Calu3 (cell line): ENCODE measurements at regions not wholly inside any gene's neighbourhood (a gene's known extent, or its start where the extent isn't known, plus 50 kb on each side); places are given as distances from the start of the nearest gene placed in this dataset.

Experiments used
- BruUV-seq: library from RNA; stranded (reverse); fragments of 400-500 nt; replicated peaks from 2 replicates; lab custom pipeline; 2021; lab: Mats Ljungman, UMichigan
- CTCF ChIA-PET: fragments of 300-600 bp; sonication (Branson Sonifier 250); formaldehyde crosslinking; loops from one replicate; lab custom pipeline; 2022; ENCODE audit warnings: antibody characterized with exemption; lab: Charles Lee
- DNase-seq: peaks from one replicate; pipeline ENCODE4 v3.0.0; 2022
- H3K27ac Mint-ChIP-seq: one replicate; pipeline ENCODE4 v1.8.0; 2022; ENCODE audit warnings: mixed read lengths; ENCODE audit not compliant: unreplicated experiment
- H3K27me3 Mint-ChIP-seq: one replicate; pipeline ENCODE4 v1.8.0; 2022; ENCODE audit warnings: mixed read lengths; ENCODE audit not compliant: unreplicated experiment
- H3K36me3 Mint-ChIP-seq: one replicate; pipeline ENCODE4 v1.8.0; 2022; ENCODE audit warnings: mild to moderate bottlenecking, moderate library complexity, mixed read lengths; ENCODE audit not compliant: insufficient read depth, unreplicated experiment
- H3K4me1 Mint-ChIP-seq: one replicate; pipeline ENCODE4 v1.8.0; 2022; ENCODE audit warnings: mild to moderate bottlenecking, low read depth, mixed read lengths; ENCODE audit not compliant: unreplicated experiment
- H3K4me3 Mint-ChIP-seq: one replicate; pipeline ENCODE4 v1.8.0; 2022; ENCODE audit warnings: mild to moderate bottlenecking, low read depth, moderate library complexity, mixed read lengths; ENCODE audit not compliant: unreplicated experiment
- H3K9me3 Mint-ChIP-seq: one replicate; pipeline ENCODE4 v1.8.0; 2022; ENCODE audit warnings: low read depth, mixed read lengths; ENCODE audit not compliant: unreplicated experiment
- CTCF ChIP-seq: fragments of 200-600 bp; IDR thresholded peaks from one replicate; pipeline ENCODE4 v1.8.0; 2022; ENCODE audit warnings: antibody characterized with exemption; ENCODE audit not compliant: unreplicated experiment
- intact Hi-C: fragments of 100-400 bp; cut with micrococcal nuclease; formaldehyde crosslinking; loops from one replicate; pipeline ENCODE4 v1.10.0; 2022; ENCODE audit not compliant: unreplicated experiment

- Mint-ChIP-seq H3K27ac (no peak overlapping the region), H3K36me3 (no peaks in the 10 kb centered on the region), H3K4me1 (no peaks in the 10 kb centered on the region), H3K9me3 (no peaks in the 10 kb centered on the region), H3K4me3 (no peak overlapping the region), H3K27me3 (peaks cover 26% of the 10 kb centered on the region)
- no peak for TF ChIP-seq CTCF
- BruUV-seq = no TSS peak
- no peak for DNase-seq
- intact Hi-C loops = no loop called here
- CTCF ChIA-PET = no interaction called here
Measured at GRCh38 chr14:95386536-95387095, 66.9 kb upstream of the CLMN start.

GRCh38 chr14:95385701-95386100 lies 66.0 kb upstream of the CLMN start:
- TF ChIP-seq CTCF = no peak
- Mint-ChIP-seq H3K27ac (no peak overlapping the region), H3K9me3 (no peaks in the 10 kb centered on the region), H3K36me3 (no peaks in the 10 kb centered on the region), H3K27me3 (peaks cover 17% of the 10 kb centered on the region), H3K4me3 (no peak overlapping the region), H3K4me1 (no peaks in the 10 kb centered on the region)
- CTCF ChIA-PET = no interaction called here
- intact Hi-C loops = no loop called here
- no TSS peak for BruUV-seq
- no peak for DNase-seq

GRCh38 chr14:95382747-95383146 lies 63.0 kb upstream of the CLMN start:
- intact Hi-C loops = no loop called here
- Mint-ChIP-seq H3K27me3 (peaks cover 11% of the 10 kb centered on the region), H3K4me1 (no peaks in the 10 kb centered on the region), H3K36me3 (no peaks in the 10 kb centered on the region), H3K9me3 (peaks cover 5% of the 10 kb centered on the region), H3K4me3 (no peak overlapping the region), H3K27ac (no peak overlapping the region)
- no peak for DNase-seq
- no TSS peak for BruUV-seq
- CTCF ChIA-PET = no interaction called here
- no peak for TF ChIP-seq CTCF

- no peaks in the 10 kb centered on the region for H3K36me3 Mint-ChIP-seq
- CTCF ChIA-PET = no interaction called here
- peaks cover 2% of the 10 kb centered on the region for H3K27me3 Mint-ChIP-seq
- no peak overlapping the region for H3K4me3 Mint-ChIP-seq
- H3K27ac Mint-ChIP-seq = no peak overlapping the region
- H3K4me1 Mint-ChIP-seq = no peaks in the 10 kb centered on the region
- peaks cover 5% of the 10 kb centered on the region for H3K9me3 Mint-ChIP-seq
- DNase-seq = no peak
- intact Hi-C loops = no loop called here
- no TSS peak for BruUV-seq
- no peak for TF ChIP-seq CTCF
Measured at GRCh38 chr14:95381726-95382125, 62.0 kb upstream of the CLMN start.
